DOHH2 (cell line): ENCODE measurements at regions not wholly inside any gene's neighbourhood (a gene's known extent, or its start where the extent isn't known, plus 50 kb on each side); places are given as distances from the start of the nearest gene placed in this dataset.

Source experiments
- CTCF ChIP-seq: fragments of 200-600 bp; sonication (generic); IDR thresholded peaks from one replicate; pipeline ENCODE4 v1.5.1; 2014; ENCODE audit warnings: antibody characterized with exemption, mild to moderate bottlenecking, low read depth, low read length; ENCODE audit not compliant: poor library complexity, severe bottlenecking
- EZH2phosphoT487 ChIP-seq: fragments of 200-600 bp; sonication (generic); IDR thresholded peaks from 2 replicates; pipeline ENCODE4 v1.6.1; 2017; ENCODE audit warnings: borderline replicate concordance, mild to moderate bottlenecking, antibody characterized with exemption, low read length, moderate library complexity, mixed read lengths

GRCh38 chr12:128170181-128170580, 96.8 kb upstream of the TMEM132C start:
- TF ChIP-seq CTCF (no peak), EZH2phosphoT487 (no peak)
